ENCODE measurements at regions not wholly inside any gene's neighbourhood (a gene's known extent, or its start where the extent isn't known, plus 50 kb on each side); places are given as distances from the start of the nearest gene placed in this dataset.
A peak's percentile ranks its signal among the peaks of the same experiment; 100 is the strongest.

DNA sequence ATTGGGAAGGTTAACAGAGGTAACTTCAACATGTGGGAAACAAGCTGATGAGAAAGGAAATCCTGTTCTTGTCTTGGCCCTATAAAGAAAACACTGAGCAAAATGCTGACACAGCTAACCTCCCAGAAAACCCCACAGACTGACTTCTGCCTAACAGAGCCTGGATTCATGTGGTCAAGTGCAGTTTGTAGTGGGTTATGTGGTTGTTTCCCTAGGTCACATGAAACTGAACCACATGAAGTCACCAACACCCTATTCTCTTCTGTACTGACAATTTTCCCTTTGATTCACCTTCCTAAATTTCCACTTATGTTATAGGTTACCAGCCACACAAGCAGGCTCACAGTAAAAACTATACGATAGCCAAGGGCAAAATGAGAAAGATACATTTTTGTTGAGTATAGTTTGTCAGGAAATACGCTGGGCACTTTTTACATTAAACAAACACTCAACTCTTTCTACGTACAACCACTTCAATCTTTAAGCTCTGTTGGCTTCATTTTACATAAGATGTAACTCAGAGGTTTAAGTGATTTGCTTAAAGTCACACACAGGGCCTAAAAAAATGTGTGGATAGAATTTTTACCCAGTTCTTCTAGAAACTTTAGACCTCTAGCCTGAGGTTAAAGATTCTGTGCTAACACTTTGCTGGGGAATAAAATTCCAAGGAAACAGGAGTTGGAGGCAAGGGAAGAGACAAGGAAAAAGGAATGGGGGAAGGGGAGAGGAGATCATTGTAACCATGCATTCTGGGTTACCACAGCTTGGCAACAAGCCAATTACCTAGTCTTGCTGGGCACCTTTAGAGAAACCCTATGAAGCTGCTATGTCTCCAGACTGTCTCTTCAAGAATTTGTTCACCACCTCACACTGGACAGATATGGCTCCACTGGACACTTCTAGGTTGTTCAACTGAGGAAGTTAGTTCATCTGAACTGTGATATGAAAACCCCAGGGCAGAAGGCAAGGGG lies 601.6 kb upstream of the USP24 start:
- Histone ChIP-seq H3K27ac (ENCODE audit: low read depth in 1 of 2, low read length in 1 of 2) (no peak overlapping the region), H3K36me3 (ENCODE audit: control insufficient read depth in 4 of 4, insufficient read depth in 4 of 4, low read length in 4 of 4) (no peaks in the 10 kb centered on the region), H3K27me3 (ENCODE audit: control insufficient read depth in 3 of 3, insufficient read depth in 3 of 3, low read length in 2 of 3) (no peaks in the 10 kb centered on the region), H3K9me3 (ENCODE audit: control insufficient read depth in 4 of 4, insufficient read depth in 3 of 4, low read length in 3 of 4) (no peaks in the 10 kb centered on the region), H3K9ac (ENCODE audit: insufficient read depth in 1 of 2, low read length in 2 of 2) (no peak overlapping the region), H3K4me1 (ENCODE audit: control insufficient read depth in 5 of 5, insufficient read depth in 5 of 5, low read length in 5 of 5) (peaks cover 0 to 27% (median 10%) of the 10 kb centered on the region in 5 donors), H3K4me3 (no peak overlapping the region)
- DNase-seq (peak in 2 of 3 donors; percentile 52 to 74), ATAC-seq (ENCODE audit: insufficient read depth, low FRiP score) (no peak)
- TF ChIP-seq, protein P1, sequence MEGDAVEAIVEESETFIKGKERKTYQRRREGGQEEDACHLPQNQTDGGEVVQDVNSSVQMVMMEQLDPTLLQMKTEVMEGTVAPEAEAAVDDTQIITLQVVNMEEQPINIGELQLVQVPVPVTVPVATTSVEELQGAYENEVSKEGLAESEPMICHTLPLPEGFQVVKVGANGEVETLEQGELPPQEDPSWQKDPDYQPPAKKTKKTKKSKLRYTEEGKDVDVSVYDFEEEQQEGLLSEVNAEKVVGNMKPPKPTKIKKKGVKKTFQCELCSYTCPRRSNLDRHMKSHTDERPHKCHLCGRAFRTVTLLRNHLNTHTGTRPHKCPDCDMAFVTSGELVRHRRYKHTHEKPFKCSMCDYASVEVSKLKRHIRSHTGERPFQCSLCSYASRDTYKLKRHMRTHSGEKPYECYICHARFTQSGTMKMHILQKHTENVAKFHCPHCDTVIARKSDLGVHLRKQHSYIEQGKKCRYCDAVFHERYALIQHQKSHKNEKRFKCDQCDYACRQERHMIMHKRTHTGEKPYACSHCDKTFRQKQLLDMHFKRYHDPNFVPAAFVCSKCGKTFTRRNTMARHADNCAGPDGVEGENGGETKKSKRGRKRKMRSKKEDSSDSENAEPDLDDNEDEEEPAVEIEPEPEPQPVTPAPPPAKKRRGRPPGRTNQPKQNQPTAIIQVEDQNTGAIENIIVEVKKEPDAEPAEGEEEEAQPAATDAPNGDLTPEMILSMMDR (IDR thresholded peaks at IDR 0.05; ENCODE audit: control extremely low read depth, extremely low read depth) = no peak
- 55 to 60% methylated on average over 3 of the region's 3 CpGs for WGBS, 2 donors

DNA sequence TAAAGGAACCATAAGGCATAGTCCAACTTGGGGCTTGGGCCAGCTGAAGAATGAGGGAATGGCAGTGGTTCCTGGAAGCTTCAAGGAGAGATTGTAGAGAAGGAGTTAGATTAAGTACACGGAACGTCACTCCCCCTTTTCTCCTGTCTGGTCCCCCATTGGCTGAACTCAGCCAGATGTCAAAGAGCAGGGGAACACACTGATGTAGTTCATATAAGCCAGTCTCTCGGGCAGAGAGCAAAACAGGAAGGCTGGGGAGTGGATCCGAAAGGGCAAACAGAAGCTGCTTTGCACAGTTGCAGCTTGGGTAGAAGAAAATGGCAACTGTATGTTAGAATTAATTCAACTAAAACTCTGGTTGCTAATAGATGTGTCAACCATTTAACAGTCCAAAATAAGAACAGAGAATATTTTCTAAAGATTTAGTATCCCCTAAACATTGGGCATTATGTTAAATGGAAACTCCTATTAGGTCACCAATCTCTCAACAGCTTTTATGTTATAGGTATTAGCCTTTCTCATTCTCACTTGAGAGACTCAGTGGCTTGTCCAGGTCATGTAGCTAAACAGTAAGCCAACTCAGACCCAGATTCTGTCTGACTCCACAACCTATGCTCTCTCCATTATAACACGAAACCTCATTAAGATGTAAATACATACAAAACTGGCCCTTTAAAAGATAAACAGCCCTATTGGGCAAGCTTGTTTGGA lies 600.7 kb upstream of the USP24 start:
- Histone ChIP-seq H3K9me3 (ENCODE audit: control insufficient read depth in 4 of 4, insufficient read depth in 3 of 4, low read length in 3 of 4) (no peaks in the 10 kb centered on the region), H3K36me3 (ENCODE audit: control insufficient read depth in 4 of 4, insufficient read depth in 4 of 4, low read length in 4 of 4) (no peaks in the 10 kb centered on the region), H3K4me3 (no peak overlapping the region), H3K27ac (ENCODE audit: low read depth in 1 of 2, low read length in 1 of 2) (no peak overlapping the region), H3K9ac (ENCODE audit: insufficient read depth in 1 of 2, low read length in 2 of 2) (no peak overlapping the region), H3K27me3 (ENCODE audit: control insufficient read depth in 3 of 3, insufficient read depth in 3 of 3, low read length in 2 of 3) (no peaks in the 10 kb centered on the region), H3K4me1 (ENCODE audit: control insufficient read depth in 5 of 5, insufficient read depth in 5 of 5, low read length in 5 of 5) (peaks cover 0 to 27% (median 10%) of the 10 kb centered on the region in 5 donors)
- WGBS, 2 donors = 62 to 75% methylated on average over 5 of the region's 5 CpGs
- ATAC-seq (ENCODE audit: insufficient read depth, low FRiP score) (no peak), DNase-seq (no peak)
- TF ChIP-seq, protein P1 (IDR thresholded peaks at IDR 0.05; ENCODE audit: control extremely low read depth, extremely low read depth) = no peak

DNA sequence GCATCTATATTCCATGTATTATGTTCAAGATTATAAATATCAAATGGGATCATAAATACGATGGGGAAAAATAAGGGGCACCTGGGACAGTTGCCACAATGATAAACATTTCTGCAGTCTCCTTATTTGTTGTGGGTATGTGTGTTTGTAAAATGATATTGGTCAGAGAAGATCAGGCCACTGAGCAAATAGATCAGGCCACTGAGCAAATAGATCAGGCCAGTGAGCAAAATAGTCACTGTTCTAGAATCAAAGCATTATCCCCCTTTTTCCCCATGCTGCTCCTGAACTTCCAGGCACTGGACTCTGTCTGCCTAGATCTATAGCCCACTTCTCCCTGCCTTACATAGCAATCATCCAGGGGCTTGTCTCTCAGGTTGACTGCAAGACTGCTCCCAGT lies 599.8 kb upstream of the USP24 start:
- Histone ChIP-seq H3K4me3 (no peak overlapping the region), H3K36me3 (ENCODE audit: control insufficient read depth in 4 of 4, insufficient read depth in 4 of 4, low read length in 4 of 4) (no peaks in the 10 kb centered on the region), H3K9me3 (ENCODE audit: control insufficient read depth in 4 of 4, insufficient read depth in 3 of 4, low read length in 3 of 4) (no peaks in the 10 kb centered on the region), H3K4me1 (ENCODE audit: control insufficient read depth in 5 of 5, insufficient read depth in 5 of 5, low read length in 5 of 5) (peaks cover 0 to 22% (median 10%) of the 10 kb centered on the region in 5 donors), H3K27me3 (ENCODE audit: control insufficient read depth in 3 of 3, insufficient read depth in 3 of 3, low read length in 2 of 3) (no peaks in the 10 kb centered on the region), H3K27ac (ENCODE audit: low read depth in 1 of 2, low read length in 1 of 2) (no peak overlapping the region), H3K9ac (ENCODE audit: insufficient read depth in 1 of 2, low read length in 2 of 2) (no peak overlapping the region)
- ATAC-seq (ENCODE audit: insufficient read depth, low FRiP score) (no peak), DNase-seq (no peak)
- TF ChIP-seq, protein P1 (IDR thresholded peaks at IDR 0.05; ENCODE audit: control extremely low read depth, extremely low read depth) = no peak
- WGBS, 2 donors = 78 to 88% methylated on average over 1 of the region's 1 CpG
